Vagina (tissue), 2 donors: ENCODE measurements at regions not wholly inside any gene's neighbourhood (a gene's known extent, or its start where the extent isn't known, plus 50 kb on each side); places are given as distances from the start of the nearest gene placed in this dataset.
"Not testable (repeated sequence)": the region's sequence is repeated elsewhere in the genome, so short reads cannot be mapped to it uniquely, and the experiment has no call there.

ENCODE experiments used
- DNase-seq, 2 donors: peaks; one replicate each; pipeline ENCODE4 v3.0.0-alpha.2; 2017; ENCODE audit errors: extremely low spot score in 2 of 2
- H3K27ac ChIP-seq: fragments of 200-600 bp; sonication (generic); one replicate; pipeline ENCODE4 v1.5.1; 2019
- H3K27me3 ChIP-seq: fragments of 200-600 bp; sonication (generic); one replicate; pipeline ENCODE4 v1.5.1; 2019
- H3K36me3 ChIP-seq, 2 donors: fragments of 200-600 bp; sonication (generic); one replicate each; pipeline ENCODE4 v1.5.1; 2017 to 2019
- H3K4me1 ChIP-seq: fragments of 200-600 bp; sonication (generic); one replicate; pipeline ENCODE4 v1.5.1; 2019
- H3K4me3 ChIP-seq, 2 donors: fragments of 200-600 bp; sonication (generic); 1 replicate in 1 of 2; 2 replicates in 1 of 2; pipeline ENCODE4 v1.5.1; 2016 to 2019
- H3K9me3 ChIP-seq: fragments of 200-600 bp; sonication (generic); one replicate; pipeline ENCODE4 v1.5.1; 2019
- CTCF ChIP-seq, 3 experiments: fragments of 450-650 bp in 2 of 3; fragments of 200-600 bp in 1 of 3; sonication (generic) in 1 of 3; IDR thresholded peaks; one replicate each; pipeline ENCODE4 v1.5.1; 2017 to 2019; ENCODE audit warnings: antibody characterized with exemption in 3 of 3, mild to moderate bottlenecking in 2 of 3, moderate library complexity in 2 of 3
- POLR2A ChIP-seq, 2 donors: fragments of 450-650 bp; IDR thresholded peaks; one replicate each; pipeline ENCODE4 v1.6.1; 2017; ENCODE audit warnings: antibody characterized with exemption in 2 of 2, mild to moderate bottlenecking in 2 of 2, moderate library complexity in 2 of 2
- POLR2AphosphoS5 ChIP-seq, 2 donors: sonication (generic); formaldehyde crosslinking; IDR thresholded peaks; one replicate each; pipeline ENCODE4 v1.9.0; 2017; ENCODE audit warnings: antibody characterized with exemption in 2 of 2, mild to moderate bottlenecking in 2 of 2, low read depth in 1 of 2; ENCODE audit not compliant: insufficient read depth in 1 of 2
- intact Hi-C: fragments of 100-400 bp; cut with DNase I; formaldehyde crosslinking; loops from one replicate; pipeline ENCODE4 v1.15.1; 2023

GRCh38 chr12:89062996-89063395, 289.3 kb downstream of the DUSP6 start:
- Histone ChIP-seq H3K36me3 (no peaks in the 10 kb centered on the region), H3K9me3 (no peaks in the 10 kb centered on the region), H3K27me3 (no peaks in the 10 kb centered on the region), H3K4me3 (no peak overlapping the region), H3K4me1 (no peaks in the 10 kb centered on the region), H3K27ac (no peak overlapping the region)
- intact Hi-C loops, result no loop called here
- TF ChIP-seq CTCF (IDR thresholded peaks at IDR 0.05), result no peak
- TF ChIP-seq POLR2A (IDR thresholded peaks at IDR 0.05), result no peak
- no peak for TF ChIP-seq POLR2AphosphoS5 (IDR thresholded peaks at IDR 0.05; ENCODE audit: insufficient read depth in 1 of 2, low read depth in 1 of 2)
- no peak for DNase-seq

- Histone ChIP-seq H3K27me3 (no peaks in the 10 kb centered on the region), H3K36me3 (no peaks in the 10 kb centered on the region)
- intact Hi-C loops, result no loop called here
These were observed 292.4 kb downstream of the DUSP6 start for GRCh38 chr12:89059721-89060541.

GRCh38 chr12:89059056-89059455, 293.2 kb downstream of the DUSP6 start:
- no peaks in the 10 kb centered on the region for H3K27me3 ChIP-seq
- no peaks in the 10 kb centered on the region for H3K4me1 ChIP-seq
- TF ChIP-seq CTCF (IDR thresholded peaks at IDR 0.05) (no peak), POLR2AphosphoS5 (IDR thresholded peaks at IDR 0.05; ENCODE audit: insufficient read depth in 1 of 2, low read depth in 1 of 2) (no peak), POLR2A (IDR thresholded peaks at IDR 0.05) (no peak)
- no peaks in the 10 kb centered on the region for H3K36me3 ChIP-seq
- intact Hi-C loops, result no loop called here
- DNase-seq, result no peak
- H3K4me3 ChIP-seq, result no peak overlapping the region
- H3K9me3 ChIP-seq, result no peaks in the 10 kb centered on the region
- H3K27ac ChIP-seq, result no peak overlapping the region

More at GRCh38 chr12:89059721-89060541, 292.4 kb downstream of the DUSP6 start:
- H3K4me1 ChIP-seq, result no peaks in the 10 kb centered on the region
- TF ChIP-seq POLR2AphosphoS5 (IDR thresholded peaks at IDR 0.05; ENCODE audit: insufficient read depth in 1 of 2, low read depth in 1 of 2) (no peak), POLR2A (IDR thresholded peaks at IDR 0.05) (no peak), CTCF (IDR thresholded peaks at IDR 0.05) (no peak)
- no peaks in the 10 kb centered on the region for H3K9me3 ChIP-seq
- no peak overlapping the region for H3K27ac ChIP-seq
- no peak overlapping the region for H3K4me3 ChIP-seq
- no peak for DNase-seq

- Histone ChIP-seq H3K4me3 (no peak overlapping the region), H3K36me3 (no peaks in the 10 kb centered on the region), H3K4me1 (no peaks in the 10 kb centered on the region), H3K9me3 (no peaks in the 10 kb centered on the region), H3K27me3 (no peaks in the 10 kb centered on the region), H3K27ac (no peak overlapping the region)
- no peak for TF ChIP-seq POLR2AphosphoS5 (IDR thresholded peaks at IDR 0.05; ENCODE audit: insufficient read depth in 1 of 2, low read depth in 1 of 2)
- no peak for TF ChIP-seq CTCF (IDR thresholded peaks at IDR 0.05)
- no peak for TF ChIP-seq POLR2A (IDR thresholded peaks at IDR 0.05)
- no peak for DNase-seq
- intact Hi-C loops, result no loop called here
These were observed 293.9 kb downstream of the DUSP6 start for GRCh38 chr12:89058402-89058801.

- H3K4me1 ChIP-seq, H3K36me3 ChIP-seq, H3K4me3 ChIP-seq, H3K27me3 ChIP-seq, DNase-seq, H3K9me3 ChIP-seq, H3K27ac ChIP-seq: not testable (repeated sequence)
- intact Hi-C loops, result loop anchor here (5.0 kb wide), 1 partner anchor 408 kb away; no protein-coding TSS in a partner anchor
These were observed 298.5 kb downstream of the DUSP6 start for GRCh38 chr12:89053817-89054216.
